Prostate gland (tissue), 2 donors: ENCODE measurements at regions not wholly inside any gene's neighbourhood (a gene's known extent, or its start where the extent isn't known, plus 50 kb on each side); places are given as distances from the start of the nearest gene placed in this dataset.

ENCODE experiments used
- CTCF ChIP-seq, 4 experiments: fragments of 200-600 bp in 2 of 4; fragments of 450-650 bp in 2 of 4; sonication (generic) in 2 of 4; IDR thresholded peaks; 1 replicate in 3 of 4; 2 replicates in 1 of 4; pipeline ENCODE4 v1.5.1; 2016 to 2019; ENCODE audit warnings: antibody characterized with exemption in 4 of 4, mild to moderate bottlenecking in 2 of 4, moderate library complexity in 2 of 4
- POLR2A ChIP-seq: fragments of 450-650 bp; IDR thresholded peaks from one replicate; pipeline ENCODE4 v1.6.1; 2016; ENCODE audit warnings: antibody characterized with exemption, mild to moderate bottlenecking

GRCh38 chr1:4268889-4269284, 368.8 kb upstream of the C1orf174 start:
- TF ChIP-seq POLR2A (no peak), CTCF (IDR thresholded peaks at IDR 0.05) (no peak)
